Chondrocyte (in vitro differentiated cells): ENCODE measurements at regions not wholly inside any gene's neighbourhood (a gene's known extent, or its start where the extent isn't known, plus 50 kb on each side); places are given as distances from the start of the nearest gene placed in this dataset.

Experiments used
- DNase-seq: peaks from one replicate; pipeline ENCODE4 v3.0.0; 2021; ENCODE audit warnings: mixed read lengths, low spot score
- H3K27ac Mint-ChIP-seq: one replicate; pipeline ENCODE4 v1.8.0; 2021; ENCODE audit warnings: mild to moderate bottlenecking, moderate library complexity, mixed read lengths; ENCODE audit not compliant: unreplicated experiment
- H3K27me3 Mint-ChIP-seq: 2 replicates; pipeline ENCODE4 v1.8.0; 2021; ENCODE audit warnings: low read depth, mixed read lengths
- H3K36me3 Mint-ChIP-seq: 2 replicates; pipeline ENCODE4 v1.8.0; 2021; ENCODE audit warnings: low read depth, mixed read lengths
- H3K4me1 Mint-ChIP-seq: 2 replicates; pipeline ENCODE4 v1.8.0; 2021; ENCODE audit warnings: low read depth, mild to moderate bottlenecking, mixed read lengths
- H3K4me3 Mint-ChIP-seq: one replicate; pipeline ENCODE4 v1.8.0; 2021; ENCODE audit warnings: mild to moderate bottlenecking, moderate library complexity, mixed read lengths; ENCODE audit not compliant: unreplicated experiment
- H3K9me3 Mint-ChIP-seq: 2 replicates; pipeline ENCODE4 v1.8.0; 2021; ENCODE audit warnings: low read depth, mixed read lengths
- TF ChIP-seq, protein P1 (sequence below): fragments of 200-600 bp; sonication (generic); IDR thresholded peaks from 2 replicates; pipeline ENCODE4 v1.5.0; 2021; ENCODE audit warnings: antibody characterized with exemption, mild to moderate bottlenecking, moderate library complexity

DNA sequence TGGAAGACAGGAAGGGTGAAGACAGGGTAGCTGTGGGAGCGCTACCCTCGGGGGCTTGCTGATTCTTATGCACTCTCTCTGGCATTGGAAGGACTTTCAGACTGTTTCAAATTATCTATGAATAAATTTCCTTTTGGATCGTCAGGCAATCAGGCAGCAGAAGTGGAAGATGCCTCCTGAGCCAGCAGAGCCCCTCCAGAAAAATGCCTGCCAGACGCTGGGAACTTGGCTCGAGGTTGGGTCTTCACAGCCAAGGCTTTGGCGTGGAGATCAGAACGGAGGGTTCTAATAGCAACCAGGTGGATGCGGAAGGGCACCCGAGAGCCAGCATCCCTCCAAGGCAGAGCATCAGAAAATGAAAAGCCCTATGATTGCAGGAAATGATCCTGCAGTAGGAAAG, 119.2 kb upstream of the RFLNA start:
- DNase-seq: no peak
- Mint-ChIP-seq H3K36me3 (no peaks in the 10 kb centered on the region), H3K27me3 (peaks cover 1% of the 10 kb centered on the region)

DNA sequence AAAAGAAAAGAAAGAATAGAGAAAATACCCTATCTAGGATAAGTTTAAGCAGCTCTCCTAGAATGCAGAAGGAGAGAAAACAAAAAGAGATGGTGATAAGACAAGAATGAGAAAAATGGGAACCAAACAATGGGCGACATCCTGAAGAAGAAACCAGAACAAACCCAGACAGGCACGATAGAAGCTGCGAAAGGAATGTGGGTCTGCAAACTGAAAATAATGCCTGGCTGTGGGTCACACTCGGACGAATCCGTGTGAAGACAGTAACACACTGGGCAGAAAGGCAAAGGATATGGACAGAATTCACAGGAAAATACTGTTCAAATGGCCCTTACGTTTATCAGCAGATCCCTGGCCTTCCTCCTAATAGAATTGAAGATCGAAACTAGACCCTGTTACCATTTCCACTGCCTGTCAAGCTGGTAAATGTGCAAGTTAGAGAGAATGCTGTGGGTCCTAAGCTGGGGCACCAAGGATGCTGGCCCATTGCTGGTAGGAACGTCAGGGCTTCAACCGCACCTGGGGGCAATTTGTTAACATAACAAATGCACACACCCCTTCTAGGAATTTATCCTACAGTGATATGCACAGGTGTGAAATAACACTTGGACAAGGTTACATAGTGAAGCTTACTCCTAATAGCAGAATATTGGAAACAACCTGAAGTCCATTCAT, 117.5 kb upstream of the RFLNA start:
- Mint-ChIP-seq H3K36me3 (no peaks in the 10 kb centered on the region), H3K27me3 (peaks cover 1% of the 10 kb centered on the region), H3K9me3 (no peaks in the 10 kb centered on the region), H3K4me3 (no peak overlapping the region), H3K27ac (no peak overlapping the region), H3K4me1 (peaks cover 36% of the 10 kb centered on the region)
- DNase-seq: no peak
- TF ChIP-seq, protein P1, sequence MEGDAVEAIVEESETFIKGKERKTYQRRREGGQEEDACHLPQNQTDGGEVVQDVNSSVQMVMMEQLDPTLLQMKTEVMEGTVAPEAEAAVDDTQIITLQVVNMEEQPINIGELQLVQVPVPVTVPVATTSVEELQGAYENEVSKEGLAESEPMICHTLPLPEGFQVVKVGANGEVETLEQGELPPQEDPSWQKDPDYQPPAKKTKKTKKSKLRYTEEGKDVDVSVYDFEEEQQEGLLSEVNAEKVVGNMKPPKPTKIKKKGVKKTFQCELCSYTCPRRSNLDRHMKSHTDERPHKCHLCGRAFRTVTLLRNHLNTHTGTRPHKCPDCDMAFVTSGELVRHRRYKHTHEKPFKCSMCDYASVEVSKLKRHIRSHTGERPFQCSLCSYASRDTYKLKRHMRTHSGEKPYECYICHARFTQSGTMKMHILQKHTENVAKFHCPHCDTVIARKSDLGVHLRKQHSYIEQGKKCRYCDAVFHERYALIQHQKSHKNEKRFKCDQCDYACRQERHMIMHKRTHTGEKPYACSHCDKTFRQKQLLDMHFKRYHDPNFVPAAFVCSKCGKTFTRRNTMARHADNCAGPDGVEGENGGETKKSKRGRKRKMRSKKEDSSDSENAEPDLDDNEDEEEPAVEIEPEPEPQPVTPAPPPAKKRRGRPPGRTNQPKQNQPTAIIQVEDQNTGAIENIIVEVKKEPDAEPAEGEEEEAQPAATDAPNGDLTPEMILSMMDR: no peak

More for the DNA sequence above, 119.2 kb upstream of the RFLNA start:
- Mint-ChIP-seq H3K4me1 (peaks cover 47% of the 10 kb centered on the region), H3K9me3 (no peaks in the 10 kb centered on the region), H3K4me3 (no peak overlapping the region), H3K27ac (no peak overlapping the region)
- TF ChIP-seq, protein P1: no peak

DNA sequence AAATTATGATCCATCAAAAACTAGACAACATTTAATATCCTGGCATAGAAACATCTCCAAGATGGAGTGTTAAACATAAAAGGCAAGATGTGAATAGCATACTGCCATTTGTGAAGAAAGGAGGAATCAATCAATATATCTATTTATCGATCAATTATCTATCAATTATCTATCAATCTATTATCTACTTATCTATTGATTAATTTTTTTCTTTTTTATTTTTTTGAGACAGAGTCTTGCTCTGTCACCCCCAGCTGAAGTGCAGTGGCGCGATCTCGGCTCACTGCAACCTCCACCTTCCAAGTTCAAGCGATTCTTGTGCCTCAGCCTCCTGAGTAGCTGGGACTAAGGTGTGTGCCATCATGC, 117.0 kb upstream of the RFLNA start:
- DNase-seq: no peak
- Mint-ChIP-seq H3K27ac (no peak overlapping the region), H3K9me3 (no peaks in the 10 kb centered on the region), H3K27me3 (peaks cover 1% of the 10 kb centered on the region), H3K36me3 (no peaks in the 10 kb centered on the region), H3K4me3 (no peak overlapping the region), H3K4me1 (peaks cover 30% of the 10 kb centered on the region)
- TF ChIP-seq, protein P1: no peak

DNA sequence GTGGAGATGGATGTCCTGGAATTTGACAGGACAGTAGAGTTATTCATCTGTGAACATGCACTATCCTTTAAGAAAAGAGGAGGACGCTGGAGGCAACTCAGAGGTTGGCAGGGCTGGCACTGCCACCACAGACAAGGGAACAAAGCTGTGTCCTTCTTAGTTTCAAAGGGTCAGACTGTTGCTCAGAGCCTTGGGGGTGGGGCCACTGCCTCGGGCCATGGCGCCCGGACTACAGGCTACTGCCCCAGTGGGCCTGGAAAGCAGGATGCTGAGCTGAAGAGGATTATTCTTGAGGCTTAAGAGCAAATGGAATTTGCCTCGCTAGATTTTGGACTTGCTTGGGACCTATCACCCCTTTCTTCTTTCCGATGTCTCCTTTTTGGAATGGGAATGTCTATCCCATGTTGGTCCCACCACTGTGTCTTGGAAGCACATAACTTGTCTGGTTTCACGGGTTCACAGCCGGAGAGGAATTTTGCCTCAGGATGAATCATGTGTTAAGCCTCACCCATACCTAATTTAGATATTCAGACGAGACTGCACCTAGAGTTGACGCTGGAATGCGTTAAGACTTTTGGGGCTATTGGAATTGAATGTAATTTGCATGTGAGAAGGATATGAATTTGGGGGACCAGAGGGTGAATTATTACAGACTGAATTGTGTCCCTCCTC, 114.8 kb upstream of the RFLNA start:
- H3K4me1 Mint-ChIP-seq: peaks cover 12% of the 10 kb centered on the region
- no peak for DNase-seq
- H3K27me3 Mint-ChIP-seq: peaks cover 1% of the 10 kb centered on the region
- no peak overlapping the region for H3K27ac Mint-ChIP-seq
- H3K9me3 Mint-ChIP-seq: no peaks in the 10 kb centered on the region
- H3K36me3 Mint-ChIP-seq: no peaks in the 10 kb centered on the region
- TF ChIP-seq, protein P1: no peak
- H3K4me3 Mint-ChIP-seq: no peak overlapping the region

DNA sequence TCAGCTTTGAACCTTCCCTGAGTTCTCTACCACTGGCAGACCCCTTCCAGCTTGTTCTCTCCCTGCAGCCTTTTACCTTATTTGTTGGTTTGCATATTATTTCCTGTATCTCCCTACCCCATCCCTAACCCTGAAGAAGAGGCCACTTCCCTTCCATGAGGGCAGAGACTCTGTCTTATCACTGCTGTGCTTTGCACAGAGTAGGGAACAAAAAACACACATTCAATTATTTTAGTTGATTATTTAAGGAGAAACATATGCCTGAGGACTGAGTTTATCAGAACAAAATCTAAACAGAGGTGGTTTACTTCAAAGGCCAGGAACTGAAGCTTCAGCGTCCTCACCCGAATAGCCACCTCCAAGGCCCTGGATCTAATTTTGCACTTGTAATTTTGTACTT, 111.7 kb upstream of the RFLNA start:
- H3K9me3 Mint-ChIP-seq: no peaks in the 10 kb centered on the region
- DNase-seq: no peak

More for the DNA sequence above, 111.7 kb upstream of the RFLNA start:
- H3K4me1 Mint-ChIP-seq: peaks cover 12% of the 10 kb centered on the region
- no peaks in the 10 kb centered on the region for H3K36me3 Mint-ChIP-seq
- H3K27me3 Mint-ChIP-seq: no peaks in the 10 kb centered on the region
- TF ChIP-seq, protein P1: no peak
- no peak overlapping the region for H3K27ac Mint-ChIP-seq
- no peak overlapping the region for H3K4me3 Mint-ChIP-seq
